ENCODE measurements at regions not wholly inside any gene's neighbourhood (a gene's known extent, or its start where the extent isn't known, plus 50 kb on each side); places are given as distances from the start of the nearest gene placed in this dataset.

DNA sequence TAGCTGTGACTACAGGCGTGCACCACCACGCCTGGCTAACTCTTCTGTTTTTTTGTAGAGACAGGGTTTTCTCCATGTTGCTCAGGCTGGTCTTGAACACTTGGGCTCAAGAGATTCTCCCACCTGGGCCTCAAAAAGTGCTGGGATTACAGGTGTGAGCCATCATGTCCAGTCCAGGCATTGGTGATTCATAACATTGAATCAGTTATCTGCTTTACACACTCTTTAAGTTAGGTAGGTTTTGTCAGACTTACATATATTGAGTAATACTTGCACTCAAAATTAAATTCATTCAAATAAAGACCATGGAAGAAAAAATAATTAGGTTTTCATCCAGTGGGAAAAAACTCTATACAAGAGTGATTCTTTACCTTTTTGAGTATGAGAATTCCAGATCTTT is 93.2 kb upstream of the XPO1 start:
- Histone ChIP-seq H3K9me2 (replicated peaks; ENCODE audit: insufficient read depth, low read length) (no peaks in the 10 kb centered on the region), H3K79me2 (ENCODE audit: insufficient read depth, low read length) (no peaks in the 10 kb centered on the region), H3K4me3 (ENCODE audit: insufficient read depth, low read length, poor library complexity, severe bottlenecking) (no peak overlapping the region), H3K27ac (ENCODE audit: low read depth, low read length) (no peak overlapping the region), H2AFZ (ENCODE audit: low read depth, low read length, severe bottlenecking) (no peak overlapping the region), H3K4me2 (ENCODE audit: low read depth, low read length, poor library complexity, severe bottlenecking) (no peak overlapping the region), H3K36me3 (ENCODE audit: low read length) (no peaks in the 10 kb centered on the region), H3F3A (ENCODE audit: insufficient read depth) (no peaks in the 10 kb centered on the region), H4K20me1 (ENCODE audit: low read depth, low read length) (no peaks in the 10 kb centered on the region), H3K9ac (ENCODE audit: low read length) (no peak overlapping the region), H3K27me3 (ENCODE audit: low read length) (no peaks in the 10 kb centered on the region), H3K9me3 (ENCODE audit: insufficient read depth, low read length) (no peaks in the 10 kb centered on the region)
- no peak for TF ChIP-seq CTCF (IDR thresholded peaks at IDR 0.05; ENCODE audit: insufficient read depth, low read length, poor library complexity, severe bottlenecking)
- TF ChIP-seq EZH2phosphoT487 (conservative IDR thresholded peaks at IDR 0.05; ENCODE audit: low read length): no peak

GRCh38 chr2:61626827-61627226 is 88.7 kb upstream of the XPO1 start:
- Histone ChIP-seq H3K9me2 (replicated peaks; ENCODE audit: insufficient read depth, low read length) (no peaks in the 10 kb centered on the region), H3F3A (ENCODE audit: insufficient read depth) (no peaks in the 10 kb centered on the region), H3K9me3 (ENCODE audit: insufficient read depth, low read length) (no peaks in the 10 kb centered on the region), H3K4me2 (ENCODE audit: low read depth, low read length, poor library complexity, severe bottlenecking) (no peak overlapping the region), H3K79me2 (ENCODE audit: insufficient read depth, low read length) (no peaks in the 10 kb centered on the region), H3K9ac (ENCODE audit: low read length) (no peak overlapping the region), H3K4me3 (ENCODE audit: insufficient read depth, low read length, poor library complexity, severe bottlenecking) (no peak overlapping the region), H3K36me3 (ENCODE audit: low read length) (no peaks in the 10 kb centered on the region), H2AFZ (ENCODE audit: low read depth, low read length, severe bottlenecking) (no peak overlapping the region), H3K27ac (ENCODE audit: low read depth, low read length) (no peak overlapping the region), H3K27me3 (ENCODE audit: low read length) (no peaks in the 10 kb centered on the region), H4K20me1 (ENCODE audit: low read depth, low read length) (no peaks in the 10 kb centered on the region)
- no peak for TF ChIP-seq EZH2phosphoT487 (conservative IDR thresholded peaks at IDR 0.05; ENCODE audit: low read length)
- TF ChIP-seq CTCF (IDR thresholded peaks at IDR 0.05; ENCODE audit: insufficient read depth, low read length, poor library complexity, severe bottlenecking): no peak

GRCh38 chr2:61623747-61624146 is 85.6 kb upstream of the XPO1 start:
- no peak overlapping the region for H3K4me2 ChIP-seq (ENCODE audit: low read depth, low read length, poor library complexity, severe bottlenecking)
- no peaks in the 10 kb centered on the region for H3F3A ChIP-seq (ENCODE audit: insufficient read depth)
- TF ChIP-seq EZH2phosphoT487 (conservative IDR thresholded peaks at IDR 0.05; ENCODE audit: low read length): no peak
- TF ChIP-seq CTCF (IDR thresholded peaks at IDR 0.05; ENCODE audit: insufficient read depth, low read length, poor library complexity, severe bottlenecking): no peak
- H3K9ac ChIP-seq (ENCODE audit: low read length): no peak overlapping the region
- no peak overlapping the region for H3K27ac ChIP-seq (ENCODE audit: low read depth, low read length)
- no peaks in the 10 kb centered on the region for H3K36me3 ChIP-seq (ENCODE audit: low read length)
- no peak overlapping the region for H2AFZ ChIP-seq (ENCODE audit: low read depth, low read length, severe bottlenecking)
- no peaks in the 10 kb centered on the region for H3K79me2 ChIP-seq (ENCODE audit: insufficient read depth, low read length)
- no peaks in the 10 kb centered on the region for H4K20me1 ChIP-seq (ENCODE audit: low read depth, low read length)
- H3K9me2 ChIP-seq (replicated peaks; ENCODE audit: insufficient read depth, low read length): no peaks in the 10 kb centered on the region
- no peaks in the 10 kb centered on the region for H3K9me3 ChIP-seq (ENCODE audit: insufficient read depth, low read length)
- no peak overlapping the region for H3K4me3 ChIP-seq (ENCODE audit: insufficient read depth, low read length, poor library complexity, severe bottlenecking)
- no peaks in the 10 kb centered on the region for H3K27me3 ChIP-seq (ENCODE audit: low read length)
